ENCODE measurements at regions not wholly inside any gene's neighbourhood (a gene's known extent, or its start where the extent isn't known, plus 50 kb on each side); places are given as distances from the start of the nearest gene placed in this dataset.

DNA sequence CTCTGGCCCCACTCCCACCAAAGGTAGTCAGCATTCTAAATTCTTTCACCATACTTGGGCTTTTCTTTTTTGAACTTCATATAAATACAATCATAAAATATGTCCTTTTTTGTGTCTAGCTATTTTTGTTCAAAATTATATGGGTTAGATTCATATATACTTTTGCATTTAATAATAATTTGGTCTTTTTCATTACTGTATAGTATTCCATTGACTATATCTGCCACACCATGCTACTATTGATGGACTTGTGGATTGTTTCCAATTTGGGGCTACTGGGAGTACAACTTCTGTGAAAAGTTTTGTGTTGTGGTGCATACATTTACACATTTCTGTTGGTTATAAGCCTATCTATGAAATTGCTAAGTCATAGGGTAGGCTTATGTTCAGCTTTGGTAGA, 85.7 kb downstream of the GLUL start:
- no peak for TF ChIP-seq POLR2AphosphoS5 (IDR thresholded peaks at IDR 0.05; ENCODE audit: low read depth, low read length)
- no peak for TF ChIP-seq POLR2A (IDR thresholded peaks at IDR 0.05; ENCODE audit: low read depth, low read length)
- no peak for TF ChIP-seq PAX5 (IDR thresholded peaks at IDR 0.05; ENCODE audit: insufficient read depth, low read length, severe bottlenecking)
- no peak for TF ChIP-seq POU2F2 (IDR thresholded peaks at IDR 0.05; ENCODE audit: low read depth, low read length)
- TF ChIP-seq SPI1 (IDR thresholded peaks at IDR 0.05; ENCODE audit: low read depth, low read length), result no peak
- TF ChIP-seq TAF1 (IDR thresholded peaks at IDR 0.05; ENCODE audit: low read depth, low read length), result no peak
